HEK293 (cell line): ENCODE measurements at regions not wholly inside any gene's neighbourhood (a gene's known extent, or its start where the extent isn't known, plus 50 kb on each side); places are given as distances from the start of the nearest gene placed in this dataset.

Source experiments
- CTCF ChIA-PET: fragments of 350-600 bp; formaldehyde crosslinking; extraction: SDS; loops from one replicate; lab custom pipeline; 2021; ENCODE audit warnings: antibody characterized with exemption; lab: Yijun Ruan, JAX
- POLR2A ChIA-PET: fragments of 300-600 bp; formaldehyde crosslinking; extraction: SDS; loops from one replicate; lab custom pipeline; 2020; ENCODE audit warnings: antibody characterized with exemption, inconsistent platforms; lab: Yijun Ruan, JAX
- H3K27ac ChIP-seq: fragments of 200-500 bp; sonication (Bioruptor generic); 2 replicates; pipeline ENCODE4 v1.5.1; 2014; ENCODE audit warnings: low read depth, low read length, control low read depth, inconsistent platforms; ENCODE audit errors: extremely low read depth
- H3K36me3 ChIP-seq, 2 experiments: fragments of 200-500 bp in 1 of 2; sonication (Bioruptor generic) in 1 of 2; 1 replicate in 1 of 2; 2 replicates in 1 of 2; pipeline ENCODE4 v1.5.1; 2014 to 2017; ENCODE audit warnings: inconsistent platforms in 2 of 2, low read length in 2 of 2; ENCODE audit not compliant: control insufficient read depth in 2 of 2, insufficient read depth in 1 of 2
- H3K4me1 ChIP-seq: fragments of 200-500 bp; sonication (Bioruptor generic); 2 replicates; pipeline ENCODE4 v1.5.1; 2014; ENCODE audit warnings: mild to moderate bottlenecking, low read length, inconsistent platforms; ENCODE audit not compliant: control insufficient read depth, insufficient read depth
- H3K4me3 ChIP-seq: 2 replicates; pipeline ENCODE4 v1.5.1; 2011; ENCODE audit warnings: low read depth, mild to moderate bottlenecking, control low read depth, low read length, moderate library complexity
- H3K9me3 ChIP-seq: fragments of 200-500 bp; sonication (Bioruptor generic); 2 replicates; pipeline ENCODE4 v1.5.1; 2014; ENCODE audit warnings: low read depth, low read length, inconsistent platforms; ENCODE audit not compliant: control insufficient read depth, insufficient read depth
- EGR2 ChIP-seq: fragments of 450-650 bp; formaldehyde crosslinking; IDR thresholded peaks from 2 replicates; pipeline ENCODE4 v1.5.1; 2016; ENCODE audit warnings: low read depth, missing biosample characterization, missing genetic modification characterization
- KLF1 ChIP-seq: fragments of 450-650 bp; formaldehyde crosslinking; IDR thresholded peaks from 2 replicates; pipeline ENCODE4 v1.5.1; 2016; ENCODE audit warnings: missing biosample characterization, missing genetic modification characterization
- PRDM6 ChIP-seq: fragments of 450-650 bp; formaldehyde crosslinking; IDR thresholded peaks from 2 replicates; pipeline ENCODE4 v1.5.1; 2017; ENCODE audit warnings: missing biosample characterization, missing genetic modification characterization
- SETDB1 ChIP-seq: IDR thresholded peaks from one replicate; pipeline ENCODE4 v1.6.1; 2017; ENCODE audit warnings: mild to moderate bottlenecking, low read length, moderate library complexity, mixed read lengths; ENCODE audit not compliant: insufficient read length
- ZIC2 ChIP-seq: fragments of 450-650 bp; formaldehyde crosslinking; IDR thresholded peaks from 2 replicates; pipeline ENCODE4 v1.5.1; 2016; ENCODE audit warnings: missing biosample characterization, missing genetic modification characterization
- ZNF133 ChIP-seq: fragments of 450-650 bp; formaldehyde crosslinking; IDR thresholded peaks from 2 replicates; pipeline ENCODE4 v1.5.1; 2016; ENCODE audit warnings: missing biosample characterization, missing genetic modification characterization
- ZNF16 ChIP-seq: fragments of 450-650 bp; formaldehyde crosslinking; IDR thresholded peaks from 2 replicates; pipeline ENCODE4 v1.5.1; 2016; ENCODE audit warnings: low read depth, missing biosample characterization, missing genetic modification characterization
- ZNF184 ChIP-seq: fragments of 450-650 bp; IDR thresholded peaks from 2 replicates; pipeline ENCODE4 v1.5.1; 2018; ENCODE audit warnings: missing biosample characterization, mild to moderate bottlenecking, missing genetic modification characterization
- ZNF311 ChIP-seq: fragments of 450-650 bp; formaldehyde crosslinking; IDR thresholded peaks from 2 replicates; pipeline ENCODE4 v1.5.1; 2017; ENCODE audit warnings: missing biosample characterization, missing genetic modification characterization, borderline replicate concordance
- ZNF362 ChIP-seq: fragments of 450-650 bp; formaldehyde crosslinking; IDR thresholded peaks from 2 replicates; pipeline ENCODE4 v1.5.1; 2016; ENCODE audit warnings: missing biosample characterization, missing genetic modification characterization
- ZNF449 ChIP-seq: fragments of 450-650 bp; formaldehyde crosslinking; IDR thresholded peaks from 2 replicates; pipeline ENCODE4 v1.5.1; 2017; ENCODE audit warnings: missing biosample characterization, mild to moderate bottlenecking, missing genetic modification characterization, moderate library complexity
- ZNF596 ChIP-seq: fragments of 450-650 bp; IDR thresholded peaks from 2 replicates; pipeline ENCODE4 v1.5.0; 2018; ENCODE audit warnings: missing biosample characterization, mild to moderate bottlenecking, missing genetic modification characterization, moderate library complexity
- ZNF654 ChIP-seq: fragments of 450-650 bp; formaldehyde crosslinking; IDR thresholded peaks from 2 replicates; pipeline ENCODE4 v1.5.1; 2016; ENCODE audit warnings: low read depth, missing biosample characterization, missing genetic modification characterization
- ZNF785 ChIP-seq: fragments of 450-650 bp; formaldehyde crosslinking; IDR thresholded peaks from 2 replicates; pipeline ENCODE4 v1.5.1; 2016; ENCODE audit warnings: missing biosample characterization, missing genetic modification characterization
- ZSCAN4 ChIP-seq: fragments of 450-650 bp; formaldehyde crosslinking; IDR thresholded peaks from 2 replicates; pipeline ENCODE4 v1.5.1; 2017; ENCODE audit warnings: missing biosample characterization, missing genetic modification characterization
- ZSCAN5A ChIP-seq: fragments of 450-650 bp; formaldehyde crosslinking; IDR thresholded peaks from 2 replicates; pipeline ENCODE4 v1.5.1; 2016; ENCODE audit warnings: missing biosample characterization, missing genetic modification characterization
- TF ChIP-seq, protein P1 (sequence below): fragments of 450-650 bp; formaldehyde crosslinking; IDR thresholded peaks from 2 replicates; pipeline ENCODE4 v1.5.1; 2016; ENCODE audit warnings: missing biosample characterization, missing genetic modification characterization, borderline replicate concordance
- TF ChIP-seq, protein P2 (sequence below): fragments of 450-650 bp; formaldehyde crosslinking; IDR thresholded peaks from 2 replicates; pipeline ENCODE4 v1.5.1; 2016; ENCODE audit warnings: missing biosample characterization, missing genetic modification characterization
- TF ChIP-seq, protein P3 (sequence below): fragments of 450-650 bp; formaldehyde crosslinking; IDR thresholded peaks from 2 replicates; pipeline ENCODE4 v1.5.1; 2016; ENCODE audit warnings: missing biosample characterization, missing genetic modification characterization, borderline replicate concordance

DNA sequence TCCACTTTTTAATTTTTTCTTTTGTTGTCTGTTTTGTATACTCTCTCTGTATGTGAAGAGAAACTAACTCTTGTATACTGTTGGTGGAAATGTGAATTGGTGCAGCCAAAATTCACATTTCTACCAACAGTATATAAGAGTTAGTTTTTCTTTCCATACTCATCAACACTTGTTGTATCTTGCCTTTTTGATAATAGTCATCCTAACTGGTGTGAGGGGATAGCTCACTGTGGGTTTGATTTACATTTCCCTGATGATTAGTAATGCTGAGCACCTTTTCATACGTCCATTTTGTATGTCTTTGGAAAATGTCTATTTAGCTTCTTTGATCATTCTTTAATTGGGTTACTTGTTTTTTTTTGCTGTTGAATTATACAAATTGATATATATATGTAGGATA is 375.5 kb upstream of the IGFBP3 start:
- CTCF ChIA-PET: no interaction called here
- TF ChIP-seq ZNF785 (tag by site-specific recombination) (no peak), PRDM6 (no peak), ZNF449 (tag by site-specific recombination) (no peak), KLF1 (no peak), ZNF311 (tag by site-specific recombination) (no peak), ZNF362 (tag by site-specific recombination) (no peak), ZNF596 (tag by site-specific recombination) (no peak), ZNF654 (tag by site-specific recombination) (no peak), ZNF184 (tag by site-specific recombination) (no peak), ZSCAN4 (no peak), SETDB1 (no peak), ZSCAN5A (tag by site-specific recombination) (no peak), ZIC2 (tag by site-specific recombination) (no peak), EGR2 (tag by site-specific recombination) (no peak), ZNF16 (tag by site-specific recombination) (no peak), ZNF133 (tag by site-specific recombination) (no peak)
- TF ChIP-seq, protein P1, sequence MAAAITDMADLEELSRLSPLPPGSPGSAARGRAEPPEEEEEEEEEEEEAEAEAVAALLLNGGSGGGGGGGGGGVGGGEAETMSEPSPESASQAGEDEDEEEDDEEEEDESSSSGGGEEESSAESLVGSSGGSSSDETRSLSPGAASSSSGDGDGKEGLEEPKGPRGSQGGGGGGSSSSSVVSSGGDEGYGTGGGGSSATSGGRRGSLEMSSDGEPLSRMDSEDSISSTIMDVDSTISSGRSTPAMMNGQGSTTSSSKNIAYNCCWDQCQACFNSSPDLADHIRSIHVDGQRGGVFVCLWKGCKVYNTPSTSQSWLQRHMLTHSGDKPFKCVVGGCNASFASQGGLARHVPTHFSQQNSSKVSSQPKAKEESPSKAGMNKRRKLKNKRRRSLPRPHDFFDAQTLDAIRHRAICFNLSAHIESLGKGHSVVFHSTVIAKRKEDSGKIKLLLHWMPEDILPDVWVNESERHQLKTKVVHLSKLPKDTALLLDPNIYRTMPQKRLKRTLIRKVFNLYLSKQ (tag by site-specific recombination): no peak
- TF ChIP-seq, protein P2, sequence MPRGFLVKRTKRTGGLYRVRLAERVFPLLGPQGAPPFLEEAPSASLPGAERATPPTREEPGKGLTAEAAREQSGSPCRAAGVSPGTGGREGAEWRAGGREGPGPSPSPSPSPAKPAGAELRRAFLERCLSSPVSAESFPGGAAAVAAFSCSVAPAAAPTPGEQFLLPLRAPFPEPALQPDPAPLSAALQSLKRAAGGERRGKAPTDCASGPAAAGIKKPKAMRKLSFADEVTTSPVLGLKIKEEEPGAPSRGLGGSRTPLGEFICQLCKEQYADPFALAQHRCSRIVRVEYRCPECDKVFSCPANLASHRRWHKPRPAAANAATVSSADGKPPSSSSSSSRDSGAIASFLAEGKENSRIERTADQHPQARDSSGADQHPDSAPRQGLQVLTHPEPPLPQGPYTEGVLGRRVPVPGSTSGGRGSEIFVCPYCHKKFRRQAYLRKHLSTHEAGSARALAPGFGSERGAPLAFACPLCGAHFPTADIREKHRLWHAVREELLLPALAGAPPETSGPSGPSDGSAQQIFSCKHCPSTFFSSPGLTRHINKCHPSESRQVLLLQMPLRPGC (tag by site-specific recombination): no peak
- TF ChIP-seq, protein P3, sequence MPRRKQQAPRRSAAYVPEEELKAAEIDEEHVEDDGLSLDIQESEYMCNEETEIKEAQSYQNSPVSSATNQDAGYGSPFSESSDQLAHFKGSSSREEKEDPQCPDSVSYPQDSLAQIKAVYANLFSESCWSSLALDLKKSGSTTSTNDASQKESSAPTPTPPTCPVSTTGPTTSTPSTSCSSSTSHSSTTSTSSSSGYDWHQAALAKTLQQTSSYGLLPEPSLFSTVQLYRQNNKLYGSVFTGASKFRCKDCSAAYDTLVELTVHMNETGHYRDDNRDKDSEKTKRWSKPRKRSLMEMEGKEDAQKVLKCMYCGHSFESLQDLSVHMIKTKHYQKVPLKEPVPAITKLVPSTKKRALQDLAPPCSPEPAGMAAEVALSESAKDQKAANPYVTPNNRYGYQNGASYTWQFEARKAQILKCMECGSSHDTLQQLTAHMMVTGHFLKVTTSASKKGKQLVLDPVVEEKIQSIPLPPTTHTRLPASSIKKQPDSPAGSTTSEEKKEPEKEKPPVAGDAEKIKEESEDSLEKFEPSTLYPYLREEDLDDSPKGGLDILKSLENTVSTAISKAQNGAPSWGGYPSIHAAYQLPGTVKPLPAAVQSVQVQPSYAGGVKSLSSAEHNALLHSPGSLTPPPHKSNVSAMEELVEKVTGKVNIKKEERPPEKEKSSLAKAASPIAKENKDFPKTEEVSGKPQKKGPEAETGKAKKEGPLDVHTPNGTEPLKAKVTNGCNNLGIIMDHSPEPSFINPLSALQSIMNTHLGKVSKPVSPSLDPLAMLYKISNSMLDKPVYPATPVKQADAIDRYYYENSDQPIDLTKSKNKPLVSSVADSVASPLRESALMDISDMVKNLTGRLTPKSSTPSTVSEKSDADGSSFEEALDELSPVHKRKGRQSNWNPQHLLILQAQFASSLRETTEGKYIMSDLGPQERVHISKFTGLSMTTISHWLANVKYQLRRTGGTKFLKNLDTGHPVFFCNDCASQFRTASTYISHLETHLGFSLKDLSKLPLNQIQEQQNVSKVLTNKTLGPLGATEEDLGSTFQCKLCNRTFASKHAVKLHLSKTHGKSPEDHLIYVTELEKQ: no peak

More for the DNA sequence above, 375.5 kb upstream of the IGFBP3 start:
- no peaks in the 10 kb centered on the region for H3K9me3 ChIP-seq
- H3K36me3 ChIP-seq: no peaks in the 10 kb centered on the region
- POLR2A ChIA-PET: no interaction called here
- no peak overlapping the region for H3K4me3 ChIP-seq
- H3K27ac ChIP-seq: no peak overlapping the region
- H3K4me1 ChIP-seq: no peaks in the 10 kb centered on the region
